Neural cell (in vitro differentiated cells): ENCODE measurements at regions not wholly inside any gene's neighbourhood (a gene's known extent, or its start where the extent isn't known, plus 50 kb on each side); places are given as distances from the start of the nearest gene placed in this dataset.

Experiments
- H2AFZ ChIP-seq: fragments of 200-600, 300-800 bp; sonication (generic), shearing (Covaris generic); 2 replicates; pipeline ENCODE4 v1.6.0; 2014; ENCODE audit warnings: low read depth, mild to moderate bottlenecking, antibody characterized with exemption, low read length, moderate library complexity
- H3F3A ChIP-seq: fragments of 200-600 bp; shearing (Covaris generic); 2 replicates; pipeline ENCODE4 v1.6.1; 2016; ENCODE audit warnings: mild to moderate bottlenecking, moderate library complexity, mixed read lengths, antibody characterized with exemption, low read length; ENCODE audit not compliant: insufficient read depth, poor library complexity, severe bottlenecking
- H3K27ac ChIP-seq: fragments of 200-600, 300-800 bp; sonication (generic), shearing (Covaris generic); 2 replicates; pipeline ENCODE4 v1.5.1; 2014; ENCODE audit warnings: mild to moderate bottlenecking, low read length, moderate library complexity
- H3K27me3 ChIP-seq: fragments of 300-800, 200-600 bp; sonication (generic), shearing (Covaris generic); 2 replicates; pipeline ENCODE4 v1.6.0; 2014; ENCODE audit warnings: mild to moderate bottlenecking, low read depth, low read length, moderate library complexity; ENCODE audit not compliant: insufficient read depth
- H3K36me3 ChIP-seq: fragments of 300-800, 200-600 bp; sonication (generic), shearing (Covaris generic); 2 replicates; pipeline ENCODE4 v1.5.1; 2014; ENCODE audit warnings: mild to moderate bottlenecking, antibody characterized with exemption, low read length, moderate library complexity; ENCODE audit not compliant: insufficient read depth
- H3K4me2 ChIP-seq: fragments of 300-800, 200-600 bp; sonication (generic), shearing (Covaris generic); 2 replicates; pipeline ENCODE4 v1.6.0; 2014; ENCODE audit warnings: mild to moderate bottlenecking, low read length
- H3K4me3 ChIP-seq: fragments of 300-800, 200-600 bp; sonication (generic), shearing (Covaris generic); 2 replicates; pipeline ENCODE4 v1.5.1; 2014; ENCODE audit warnings: mild to moderate bottlenecking, low read length, moderate library complexity
- H3K79me2 ChIP-seq: fragments of 200-600 bp; shearing (Covaris generic); replicated peaks from 2 replicates; pipeline ENCODE4 v1.6.0; 2014; ENCODE audit warnings: mild to moderate bottlenecking, low read length, moderate library complexity; ENCODE audit not compliant: insufficient read depth
- H3K9ac ChIP-seq: fragments of 300-800, 200-600 bp; sonication (generic), shearing (Covaris generic); 2 replicates; pipeline ENCODE4 v1.6.1; 2016; ENCODE audit warnings: mild to moderate bottlenecking, low read length, mixed read lengths
- H3K9me2 ChIP-seq: fragments of 200-600 bp; shearing (Covaris generic); 2 replicates; pipeline ENCODE4 v1.6.1; 2016; ENCODE audit warnings: mild to moderate bottlenecking, low read length, mixed read lengths; ENCODE audit not compliant: insufficient read depth
- H3K9me3 ChIP-seq: fragments of 200-600, 300-800 bp; sonication (generic), shearing (Covaris generic); 2 replicates; pipeline ENCODE4 v1.6.1; 2016; ENCODE audit warnings: mild to moderate bottlenecking, mixed run types, low read length, moderate library complexity, mixed read lengths
- H4K20me1 ChIP-seq: fragments of 200-600 bp; shearing (Covaris generic); 2 replicates; pipeline ENCODE4 v1.6.1; 2016; ENCODE audit warnings: mild to moderate bottlenecking, mixed run types; ENCODE audit not compliant: insufficient read depth
- EP300 ChIP-seq: fragments of 450-650 bp; conservative IDR thresholded peaks from 2 replicates; pipeline ENCODE4 v1.6.1; 2014; ENCODE audit warnings: antibody characterized with exemption, mild to moderate bottlenecking, moderate library complexity; ENCODE audit not compliant: poor library complexity, severe bottlenecking
- EZH2 ChIP-seq: fragments of 200-600, 300-800 bp; shearing (Covaris generic), sonication (generic); IDR thresholded peaks from 2 replicates; pipeline ENCODE4 v1.6.1; 2014; ENCODE audit warnings: antibody characterized with exemption, low read length, borderline replicate concordance, mild to moderate bottlenecking; ENCODE audit not compliant: insufficient read depth, poor library complexity, severe bottlenecking
- MXI1 ChIP-seq: fragments of 450-650 bp; conservative IDR thresholded peaks from 2 replicates; pipeline ENCODE4 v1.6.1; 2014; ENCODE audit warnings: antibody characterized with exemption, mild to moderate bottlenecking; ENCODE audit not compliant: poor library complexity, severe bottlenecking
- POLR2AphosphoS5 ChIP-seq: IDR thresholded peaks from 2 replicates; pipeline ENCODE4 v1.6.1; 2012
- RAD21 ChIP-seq: fragments of 450-650 bp; conservative IDR thresholded peaks from 2 replicates; pipeline ENCODE4 v1.6.1; 2014; ENCODE audit warnings: antibody characterized with exemption, mild to moderate bottlenecking, moderate library complexity
- SMC3 ChIP-seq: fragments of 450-650 bp; conservative IDR thresholded peaks from 2 replicates; pipeline ENCODE4 v1.6.1; 2014; ENCODE audit warnings: antibody characterized with exemption, mild to moderate bottlenecking, moderate library complexity; ENCODE audit not compliant: poor library complexity
- TAF1 ChIP-seq: IDR thresholded peaks from 2 replicates; pipeline ENCODE4 v1.6.1; 2012; ENCODE audit warnings: low read depth
- TF ChIP-seq, protein P1 (sequence below): IDR thresholded peaks from 2 replicates; pipeline ENCODE4 v1.6.1; 2012; ENCODE audit warnings: borderline replicate concordance
- TF ChIP-seq, protein P2 (sequence below): fragments of 450-650 bp; IDR thresholded peaks from 2 replicates; pipeline ENCODE4 v1.5.1; 2014; ENCODE audit warnings: antibody characterized with exemption, mild to moderate bottlenecking, moderate library complexity; ENCODE audit not compliant: poor library complexity, severe bottlenecking

DNA sequence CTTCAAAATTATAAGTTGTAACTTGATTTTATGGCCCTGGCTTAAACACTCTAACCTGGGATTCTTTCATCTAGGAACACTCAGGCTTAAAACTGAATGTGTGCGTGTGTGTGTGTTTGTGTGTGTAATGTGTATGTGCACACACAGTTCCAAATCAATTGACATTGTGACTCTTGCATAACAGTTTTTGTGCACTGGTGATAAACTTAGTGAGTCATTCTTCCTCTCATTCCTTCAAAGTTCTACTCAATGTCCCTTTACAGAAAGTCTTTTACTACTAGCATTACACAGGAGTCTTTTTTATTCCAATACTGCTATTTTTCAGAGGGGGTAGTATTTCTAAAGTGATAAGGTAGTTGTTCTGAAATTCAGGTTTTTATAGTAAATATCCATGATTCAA lies 943.6 kb downstream of the KCNT2 start:
- no peaks in the 10 kb centered on the region for H3F3A ChIP-seq
- H4K20me1 ChIP-seq, result no peaks in the 10 kb centered on the region
- H3K79me2 ChIP-seq, result no peaks in the 10 kb centered on the region
- H3K36me3 ChIP-seq, result no peaks in the 10 kb centered on the region
- H3K9me3 ChIP-seq, result no peaks in the 10 kb centered on the region
- H3K9ac ChIP-seq, result no peak overlapping the region
- no peak overlapping the region for H3K27ac ChIP-seq
- no peaks in the 10 kb centered on the region for H3K27me3 ChIP-seq
- TF ChIP-seq EZH2 (no peak), POLR2AphosphoS5 (no peak), MXI1 (no peak), RAD21 (no peak), SMC3 (no peak), EP300 (no peak), TAF1 (no peak)
- TF ChIP-seq, protein P1, sequence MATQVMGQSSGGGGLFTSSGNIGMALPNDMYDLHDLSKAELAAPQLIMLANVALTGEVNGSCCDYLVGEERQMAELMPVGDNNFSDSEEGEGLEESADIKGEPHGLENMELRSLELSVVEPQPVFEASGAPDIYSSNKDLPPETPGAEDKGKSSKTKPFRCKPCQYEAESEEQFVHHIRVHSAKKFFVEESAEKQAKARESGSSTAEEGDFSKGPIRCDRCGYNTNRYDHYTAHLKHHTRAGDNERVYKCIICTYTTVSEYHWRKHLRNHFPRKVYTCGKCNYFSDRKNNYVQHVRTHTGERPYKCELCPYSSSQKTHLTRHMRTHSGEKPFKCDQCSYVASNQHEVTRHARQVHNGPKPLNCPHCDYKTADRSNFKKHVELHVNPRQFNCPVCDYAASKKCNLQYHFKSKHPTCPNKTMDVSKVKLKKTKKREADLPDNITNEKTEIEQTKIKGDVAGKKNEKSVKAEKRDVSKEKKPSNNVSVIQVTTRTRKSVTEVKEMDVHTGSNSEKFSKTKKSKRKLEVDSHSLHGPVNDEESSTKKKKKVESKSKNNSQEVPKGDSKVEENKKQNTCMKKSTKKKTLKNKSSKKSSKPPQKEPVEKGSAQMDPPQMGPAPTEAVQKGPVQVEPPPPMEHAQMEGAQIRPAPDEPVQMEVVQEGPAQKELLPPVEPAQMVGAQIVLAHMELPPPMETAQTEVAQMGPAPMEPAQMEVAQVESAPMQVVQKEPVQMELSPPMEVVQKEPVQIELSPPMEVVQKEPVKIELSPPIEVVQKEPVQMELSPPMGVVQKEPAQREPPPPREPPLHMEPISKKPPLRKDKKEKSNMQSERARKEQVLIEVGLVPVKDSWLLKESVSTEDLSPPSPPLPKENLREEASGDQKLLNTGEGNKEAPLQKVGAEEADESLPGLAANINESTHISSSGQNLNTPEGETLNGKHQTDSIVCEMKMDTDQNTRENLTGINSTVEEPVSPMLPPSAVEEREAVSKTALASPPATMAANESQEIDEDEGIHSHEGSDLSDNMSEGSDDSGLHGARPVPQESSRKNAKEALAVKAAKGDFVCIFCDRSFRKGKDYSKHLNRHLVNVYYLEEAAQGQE, result no peak
- TF ChIP-seq, protein P2, sequence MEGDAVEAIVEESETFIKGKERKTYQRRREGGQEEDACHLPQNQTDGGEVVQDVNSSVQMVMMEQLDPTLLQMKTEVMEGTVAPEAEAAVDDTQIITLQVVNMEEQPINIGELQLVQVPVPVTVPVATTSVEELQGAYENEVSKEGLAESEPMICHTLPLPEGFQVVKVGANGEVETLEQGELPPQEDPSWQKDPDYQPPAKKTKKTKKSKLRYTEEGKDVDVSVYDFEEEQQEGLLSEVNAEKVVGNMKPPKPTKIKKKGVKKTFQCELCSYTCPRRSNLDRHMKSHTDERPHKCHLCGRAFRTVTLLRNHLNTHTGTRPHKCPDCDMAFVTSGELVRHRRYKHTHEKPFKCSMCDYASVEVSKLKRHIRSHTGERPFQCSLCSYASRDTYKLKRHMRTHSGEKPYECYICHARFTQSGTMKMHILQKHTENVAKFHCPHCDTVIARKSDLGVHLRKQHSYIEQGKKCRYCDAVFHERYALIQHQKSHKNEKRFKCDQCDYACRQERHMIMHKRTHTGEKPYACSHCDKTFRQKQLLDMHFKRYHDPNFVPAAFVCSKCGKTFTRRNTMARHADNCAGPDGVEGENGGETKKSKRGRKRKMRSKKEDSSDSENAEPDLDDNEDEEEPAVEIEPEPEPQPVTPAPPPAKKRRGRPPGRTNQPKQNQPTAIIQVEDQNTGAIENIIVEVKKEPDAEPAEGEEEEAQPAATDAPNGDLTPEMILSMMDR, result no peak
- H2AFZ ChIP-seq, result no peak overlapping the region
- H3K4me3 ChIP-seq, result no peak overlapping the region
- H3K4me2 ChIP-seq, result no peak overlapping the region
- no peaks in the 10 kb centered on the region for H3K9me2 ChIP-seq

DNA sequence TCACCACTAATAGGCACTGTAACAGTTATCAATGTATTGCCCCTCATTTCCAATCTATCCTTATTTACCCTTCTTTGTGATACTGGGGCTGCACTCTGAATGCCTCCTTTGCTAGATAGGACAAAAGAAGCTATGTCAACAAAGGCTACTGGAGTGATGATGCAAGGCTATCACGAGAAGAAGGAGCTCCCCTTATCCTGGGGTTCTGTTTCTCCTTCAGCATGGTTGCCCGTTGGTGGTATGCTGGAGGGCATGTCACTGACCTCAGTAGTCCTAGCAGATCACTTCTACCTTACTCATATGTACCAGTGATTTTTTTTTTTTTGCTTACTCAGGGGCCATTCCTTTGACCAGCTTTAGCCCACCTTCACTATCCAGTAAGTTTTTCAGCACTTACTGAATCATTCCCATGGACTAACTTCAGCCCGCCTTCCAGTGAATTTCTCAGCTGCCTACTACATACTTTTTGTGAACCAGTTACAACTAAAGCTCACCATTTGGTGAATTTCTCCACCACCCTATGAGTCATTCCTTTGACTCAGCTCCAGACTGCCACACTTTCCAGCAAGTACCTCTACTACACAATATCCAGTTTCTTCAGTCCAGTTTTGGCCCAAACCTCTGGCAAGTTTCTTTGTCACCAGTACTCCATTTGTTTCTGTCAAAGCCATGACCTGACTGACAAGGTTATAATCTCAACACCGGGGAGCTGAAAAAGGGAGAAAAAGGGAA lies 944.5 kb downstream of the KCNT2 start:
- H3K9me2 ChIP-seq, result no peaks in the 10 kb centered on the region
- H3K79me2 ChIP-seq, result no peaks in the 10 kb centered on the region
- TF ChIP-seq, protein P2, result no peak
- no peak for TF ChIP-seq MXI1
- no peaks in the 10 kb centered on the region for H3K27me3 ChIP-seq
- H3K36me3 ChIP-seq, result no peaks in the 10 kb centered on the region
- H2AFZ ChIP-seq, result no peak overlapping the region
- H3K27ac ChIP-seq, result no peak overlapping the region
- no peak overlapping the region for H3K9ac ChIP-seq
- no peaks in the 10 kb centered on the region for H3K9me3 ChIP-seq
- H4K20me1 ChIP-seq, result no peaks in the 10 kb centered on the region
- H3K4me2 ChIP-seq, result no peak overlapping the region
- no peak overlapping the region for H3K4me3 ChIP-seq
- H3F3A ChIP-seq, result no peaks in the 10 kb centered on the region
